DOHH2 (cell line): ENCODE measurements at regions not wholly inside any gene's neighbourhood (a gene's known extent, or its start where the extent isn't known, plus 50 kb on each side); places are given as distances from the start of the nearest gene placed in this dataset.

Experiments used
- H3F3A ChIP-seq: fragments of 200-600 bp; sonication (generic), shearing (Covaris generic); 2 replicates; pipeline ENCODE4 v1.6.0; 2016; ENCODE audit warnings: antibody characterized with exemption, mild to moderate bottlenecking; ENCODE audit not compliant: control insufficient read depth, insufficient read depth
- H3K27ac ChIP-seq: fragments of 200-600 bp; sonication (generic); 2 replicates; pipeline ENCODE4 v1.5.1; 2014; ENCODE audit warnings: low read depth, mild to moderate bottlenecking, low read length, moderate library complexity
- H3K27me3 ChIP-seq: fragments of 200-600 bp; sonication (generic); 2 replicates; pipeline ENCODE4 v1.6.1; 2014; ENCODE audit warnings: mild to moderate bottlenecking, low read length, mixed read lengths; ENCODE audit not compliant: control insufficient read depth
- H3K36me3 ChIP-seq: fragments of 200-600 bp; sonication (generic); 2 replicates; pipeline ENCODE4 v1.6.1; 2014; ENCODE audit warnings: mild to moderate bottlenecking, low read length, moderate library complexity, mixed read lengths; ENCODE audit not compliant: control insufficient read depth
- H3K4me1 ChIP-seq: fragments of 200-600 bp; sonication (generic); 2 replicates; pipeline ENCODE4 v1.6.1; 2014; ENCODE audit warnings: mild to moderate bottlenecking, low read length, mixed read lengths; ENCODE audit not compliant: control insufficient read depth
- H3K4me2 ChIP-seq: fragments of 200-600 bp; sonication (generic); 2 replicates; pipeline ENCODE4 v1.6.0; 2014; ENCODE audit warnings: mild to moderate bottlenecking, low read length, moderate library complexity
- H3K4me3 ChIP-seq: fragments of 200-600 bp; sonication (generic); 2 replicates; pipeline ENCODE4 v1.5.1; 2014; ENCODE audit warnings: mild to moderate bottlenecking, low read length, mixed read lengths
- H3K79me2 ChIP-seq: fragments of 200-600 bp; sonication (generic); 2 replicates; pipeline ENCODE4 v1.6.1; 2014; ENCODE audit warnings: mild to moderate bottlenecking, low read length, mixed read lengths; ENCODE audit not compliant: control insufficient read depth
- H3K9me2 ChIP-seq: fragments of 200-600 bp; sonication (generic); replicated peaks from 2 replicates; pipeline ENCODE4 v1.6.1; 2014; ENCODE audit warnings: mild to moderate bottlenecking, low read length, mixed read lengths; ENCODE audit not compliant: control insufficient read depth
- H3K9me3 ChIP-seq: fragments of 200-600 bp; sonication (generic); 2 replicates; pipeline ENCODE4 v1.6.1; 2014; ENCODE audit warnings: antibody characterized with exemption, low read length, mixed read lengths; ENCODE audit not compliant: control insufficient read depth, insufficient read depth
- H4K20me1 ChIP-seq: fragments of 200-600 bp; sonication (generic); 2 replicates; pipeline ENCODE4 v1.6.0; 2014; ENCODE audit warnings: low read depth, mild to moderate bottlenecking, antibody characterized with exemption, low read length, moderate library complexity; ENCODE audit not compliant: control insufficient read depth, insufficient read depth
- CTCF ChIP-seq: fragments of 200-600 bp; sonication (generic); IDR thresholded peaks from one replicate; pipeline ENCODE4 v1.5.1; 2014; ENCODE audit warnings: antibody characterized with exemption, mild to moderate bottlenecking, low read depth, low read length; ENCODE audit not compliant: poor library complexity, severe bottlenecking
- EZH2phosphoT487 ChIP-seq: fragments of 200-600 bp; sonication (generic); IDR thresholded peaks from 2 replicates; pipeline ENCODE4 v1.6.1; 2017; ENCODE audit warnings: borderline replicate concordance, mild to moderate bottlenecking, antibody characterized with exemption, low read length, moderate library complexity, mixed read lengths

- no peak overlapping the region for H3K27ac ChIP-seq
- no peak overlapping the region for H3K4me3 ChIP-seq
- no peaks in the 10 kb centered on the region for H3K36me3 ChIP-seq
- no peaks in the 10 kb centered on the region for H3K79me2 ChIP-seq
- peaks cover 4% of the 10 kb centered on the region for H3K4me1 ChIP-seq
- H3K4me2 ChIP-seq, result no peak overlapping the region
- no peak for TF ChIP-seq CTCF
- no peak for TF ChIP-seq EZH2phosphoT487
- H3K9me2 ChIP-seq, result no peaks in the 10 kb centered on the region
- no peaks in the 10 kb centered on the region for H4K20me1 ChIP-seq
- peaks cover 6% of the 10 kb centered on the region; the same call in 1 of the 2 replicates for H3K27me3 ChIP-seq
- no peaks in the 10 kb centered on the region for H3K9me3 ChIP-seq
- no peaks in the 10 kb centered on the region for H3F3A ChIP-seq
Observed at GRCh38 chr5:89869346-89869745, 540.2 kb downstream of the CETN3 start.

DNA sequence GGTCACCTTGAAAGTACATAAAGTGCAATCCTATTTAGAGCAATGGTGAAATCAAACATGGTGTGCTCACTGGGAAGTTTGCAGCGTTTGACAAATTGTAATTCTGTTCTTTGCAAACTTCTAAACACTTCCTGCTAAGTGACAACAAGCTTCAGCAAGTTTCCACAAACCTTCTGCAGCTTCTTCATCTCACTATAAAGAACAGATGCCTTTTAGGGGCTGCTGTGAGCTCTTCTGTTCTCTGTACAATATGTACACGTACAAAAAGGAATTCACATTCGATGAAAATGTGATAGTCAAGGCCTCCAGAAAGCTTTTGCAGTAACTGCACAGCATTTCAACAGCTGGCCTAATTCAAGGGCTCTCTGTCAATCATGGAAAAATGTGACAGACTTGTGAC lies 543.1 kb downstream of the CETN3 start:
- Histone ChIP-seq H3F3A (no peaks in the 10 kb centered on the region), H3K4me1 (no peaks in the 10 kb centered on the region; the same call in 1 of the 2 replicates), H3K4me3 (no peak overlapping the region), H3K4me2 (no peak overlapping the region), H3K9me3 (no peaks in the 10 kb centered on the region), H3K9me2 (no peaks in the 10 kb centered on the region), H3K36me3 (no peaks in the 10 kb centered on the region), H3K27me3 (peaks cover 4% of the 10 kb centered on the region; the same call in 1 of the 2 replicates), H3K27ac (no peak overlapping the region), H3K79me2 (no peaks in the 10 kb centered on the region), H4K20me1 (no peaks in the 10 kb centered on the region)
- TF ChIP-seq CTCF, result no peak
- TF ChIP-seq EZH2phosphoT487, result no peak

- no peak for TF ChIP-seq EZH2phosphoT487
- no peak for TF ChIP-seq CTCF
- Histone ChIP-seq H3K9me2 (no peaks in the 10 kb centered on the region), H3K27ac (no peak overlapping the region), H3K4me2 (no peak overlapping the region), H3K36me3 (no peaks in the 10 kb centered on the region), H3K79me2 (no peaks in the 10 kb centered on the region), H3K27me3 (no peaks in the 10 kb centered on the region), H4K20me1 (no peaks in the 10 kb centered on the region), H3K9me3 (no peaks in the 10 kb centered on the region), H3K4me1 (no peaks in the 10 kb centered on the region), H3F3A (no peaks in the 10 kb centered on the region), H3K4me3 (no peak overlapping the region)
Observed at GRCh38 chr5:89864941-89865340, 544.6 kb downstream of the CETN3 start.

DNA sequence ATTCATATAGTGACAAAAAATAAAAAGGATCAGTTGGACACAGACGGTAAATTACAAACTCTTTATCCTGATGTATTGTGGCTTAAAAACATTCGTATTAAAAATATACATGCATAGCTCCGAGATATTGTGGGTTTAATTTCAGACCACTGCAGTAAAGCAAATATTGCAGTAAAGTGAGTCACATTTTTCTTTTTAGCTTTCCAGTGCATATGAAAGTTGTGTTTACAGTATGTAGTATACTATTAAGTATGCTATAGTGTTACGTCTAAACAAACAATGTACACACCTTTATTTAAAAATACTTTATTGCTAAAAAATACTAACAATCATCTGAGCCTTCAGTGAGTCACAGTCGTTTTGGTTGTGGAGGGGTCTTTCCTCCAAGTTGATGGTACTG lies 551.8 kb downstream of the CETN3 start:
- Histone ChIP-seq H3K4me2 (no peak overlapping the region), H3F3A (no peaks in the 10 kb centered on the region)

More for the DNA sequence above, 551.8 kb downstream of the CETN3 start:
- H3K9me3 ChIP-seq, result no peaks in the 10 kb centered on the region
- no peaks in the 10 kb centered on the region for H3K79me2 ChIP-seq
- no peak overlapping the region for H3K27ac ChIP-seq
- no peaks in the 10 kb centered on the region for H3K36me3 ChIP-seq
- H3K27me3 ChIP-seq, result no peaks in the 10 kb centered on the region
- TF ChIP-seq CTCF, result no peak
- no peak for TF ChIP-seq EZH2phosphoT487
- H3K9me2 ChIP-seq, result no peaks in the 10 kb centered on the region
- H4K20me1 ChIP-seq, result no peaks in the 10 kb centered on the region
- H3K4me3 ChIP-seq, result no peak overlapping the region
- H3K4me1 ChIP-seq, result no peaks in the 10 kb centered on the region
